Left hindlimb (tissue), 1 donor: ENCODE measurements at regions not wholly inside any gene's neighbourhood (a gene's known extent, or its start where the extent isn't known, plus 50 kb on each side); places are given as distances from the start of the nearest gene placed in this dataset.

Experiments
- DNase-seq: peaks from one replicate; pipeline ENCODE4 v3.0.0-alpha.2; 2018

DNA sequence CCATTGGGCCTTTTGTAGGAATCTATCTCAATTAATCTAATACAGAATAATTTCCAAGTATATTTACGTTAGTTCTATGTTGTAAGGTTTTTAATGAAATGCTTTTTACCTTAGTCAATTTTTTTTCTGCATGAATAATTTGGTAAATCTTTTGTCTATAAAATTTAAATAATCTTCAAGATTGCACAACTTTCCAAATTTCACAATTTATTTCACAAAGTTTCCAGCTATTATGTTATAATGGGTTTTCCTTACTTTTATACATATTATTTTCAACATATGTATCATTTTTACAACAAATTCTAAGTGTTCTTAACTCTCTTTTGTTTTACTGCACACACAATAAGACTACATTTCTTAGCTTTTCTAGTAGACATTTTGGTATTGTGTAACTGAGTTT lies 470.7 kb downstream of the ETV1 start:
- no peak for DNase-seq

GRCh38 chr7:13524076-13524475 lies 465.4 kb downstream of the ETV1 start:
- no peak for DNase-seq

- DNase-seq = no peak
Measured at GRCh38 chr7:13532028-13532753, 457.3 kb downstream of the ETV1 start.

DNA sequence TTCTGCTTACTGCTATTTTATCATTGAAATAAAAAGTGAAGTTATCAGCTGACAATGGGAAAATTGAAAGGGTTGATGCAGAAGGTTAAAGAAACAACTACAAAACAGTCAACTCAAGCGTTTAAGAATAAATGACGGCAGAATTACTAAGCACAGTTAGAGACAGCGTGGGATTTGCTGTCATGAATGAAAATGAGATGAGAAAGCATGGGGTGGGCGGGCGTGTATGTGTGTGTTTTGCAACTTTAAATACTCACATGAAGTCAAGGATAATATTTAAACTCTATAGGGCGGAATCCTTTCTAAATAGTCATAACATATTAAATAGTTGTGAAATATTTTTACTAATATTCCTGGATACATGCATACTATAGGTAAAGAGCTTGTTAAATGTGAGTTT lies 450.8 kb downstream of the ETV1 start:
- DNase-seq = no peak

DNA sequence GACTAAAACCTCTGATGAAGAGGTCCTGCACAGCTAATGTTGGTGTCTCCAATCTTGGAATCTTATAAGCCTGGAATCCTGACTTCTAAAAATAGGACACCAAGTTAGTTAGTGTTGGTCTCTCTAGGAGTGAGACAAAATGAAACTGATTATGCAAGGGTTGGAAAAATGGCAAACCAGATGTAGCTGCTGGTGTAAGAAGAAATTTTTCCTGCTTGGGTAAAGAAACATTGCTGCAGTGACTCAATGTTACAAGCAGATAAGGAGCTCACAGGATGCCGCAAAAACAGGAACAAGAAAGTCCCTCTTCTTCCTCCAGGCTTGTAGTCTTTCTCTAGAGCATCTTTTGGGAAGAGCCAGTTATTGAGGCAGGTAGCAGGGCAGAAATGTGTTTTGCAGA lies 449.0 kb downstream of the ETV1 start:
- no peak for DNase-seq

GRCh38 chr7:13541326-13541725 lies 448.1 kb downstream of the ETV1 start:
- no peak for DNase-seq

DNA sequence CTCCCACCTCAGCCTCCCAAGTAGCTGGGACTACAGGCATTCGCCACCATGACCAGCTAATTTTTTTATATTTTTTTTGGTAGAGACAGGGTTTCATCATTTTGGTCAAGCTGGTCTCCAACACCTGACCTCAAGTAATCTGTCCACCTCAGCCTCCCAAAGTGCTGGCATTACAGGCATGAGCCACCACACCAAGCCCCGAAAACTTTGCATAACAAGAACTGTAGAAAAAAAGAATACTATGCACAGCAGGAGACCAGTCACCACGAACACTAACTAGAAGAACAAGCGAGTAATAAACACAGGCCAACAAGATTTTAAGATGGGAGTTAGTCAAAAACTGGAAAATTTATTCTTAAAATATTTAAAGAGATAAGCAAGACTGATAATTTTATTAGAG lies 447.0 kb downstream of the ETV1 start:
- DNase-seq = no peak

DNA sequence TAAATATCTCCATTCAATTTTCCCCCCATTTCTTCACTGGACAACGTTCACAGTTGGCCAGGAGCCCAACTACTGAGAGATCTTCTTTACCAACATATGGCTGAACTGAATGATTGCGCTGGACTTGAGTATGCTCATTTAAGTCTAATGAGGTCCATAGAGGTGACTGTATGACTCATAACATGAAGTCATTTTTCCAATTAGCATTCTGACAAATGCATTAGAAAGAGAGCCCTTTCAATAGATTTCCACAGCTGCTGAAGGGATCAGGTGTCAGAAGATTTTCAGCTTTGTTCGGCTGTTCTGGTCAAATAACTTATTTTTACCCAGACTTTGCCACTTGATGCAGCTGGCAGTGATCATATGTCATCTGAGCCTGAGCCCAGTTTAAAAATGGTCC lies 438.0 kb downstream of the ETV1 start:
- no peak for DNase-seq

DNA sequence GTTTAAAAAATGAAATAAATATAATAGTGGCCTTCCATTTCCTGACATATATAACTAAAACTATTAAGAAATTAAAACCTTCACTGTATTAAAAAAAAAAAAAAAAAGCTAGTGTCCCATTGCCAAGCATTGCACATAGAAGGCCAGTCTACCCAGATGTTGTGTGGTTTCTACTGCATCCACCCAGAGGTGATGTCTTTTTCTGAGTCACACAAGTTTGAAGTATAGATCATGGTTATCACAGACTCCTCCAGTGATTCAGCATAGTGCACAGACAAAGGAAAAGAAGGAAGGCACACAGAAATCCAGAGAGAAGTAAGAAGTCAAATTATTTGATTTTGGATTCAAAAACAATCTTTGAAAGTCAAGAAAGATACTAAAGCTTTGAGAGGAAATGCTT lies 429.0 kb downstream of the ETV1 start:
- no peak for DNase-seq

DNA sequence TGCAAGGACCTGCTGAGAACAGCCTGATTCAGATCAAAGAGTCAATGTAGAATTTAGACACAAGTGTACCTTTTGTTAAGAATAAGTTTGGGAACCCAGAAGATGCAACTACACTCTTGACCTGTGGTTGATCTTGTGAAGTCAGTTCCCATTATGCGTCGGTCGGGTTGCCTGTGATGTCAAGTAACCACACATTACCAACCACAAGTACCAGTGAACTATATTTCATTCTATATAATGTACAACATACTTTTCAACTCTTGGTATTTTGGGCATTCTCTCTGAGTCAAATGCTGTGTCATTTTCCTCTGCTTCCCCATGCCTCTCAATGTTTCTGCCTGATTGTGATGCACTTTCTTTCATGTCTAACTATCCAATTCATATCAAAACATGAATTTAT lies 426.2 kb downstream of the ETV1 start:
- peak; percentile 34 for DNase-seq

DNA sequence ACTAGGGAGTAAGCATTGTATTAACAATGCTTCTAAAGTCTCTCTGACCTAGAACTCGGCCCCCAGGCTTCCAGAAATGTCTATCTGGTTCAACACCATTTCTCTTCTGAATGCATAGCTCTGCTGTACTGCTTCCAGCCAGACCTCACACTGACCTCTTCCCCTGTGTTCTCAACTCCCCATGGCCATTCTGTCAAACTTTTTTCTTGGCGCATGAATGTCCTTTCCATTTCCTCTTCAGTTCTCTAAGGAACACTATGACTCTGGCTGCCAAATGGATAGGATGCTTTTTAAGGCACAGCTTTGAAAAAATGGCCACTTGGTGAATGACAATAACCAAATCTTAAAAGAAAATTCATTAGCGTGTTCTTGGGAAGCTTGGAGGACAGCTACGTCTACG lies 425.8 kb downstream of the ETV1 start:
- DNase-seq = no peak

- DNase-seq = no peak
Measured at GRCh38 chr7:13577566-13578145, 411.8 kb downstream of the ETV1 start.

DNA sequence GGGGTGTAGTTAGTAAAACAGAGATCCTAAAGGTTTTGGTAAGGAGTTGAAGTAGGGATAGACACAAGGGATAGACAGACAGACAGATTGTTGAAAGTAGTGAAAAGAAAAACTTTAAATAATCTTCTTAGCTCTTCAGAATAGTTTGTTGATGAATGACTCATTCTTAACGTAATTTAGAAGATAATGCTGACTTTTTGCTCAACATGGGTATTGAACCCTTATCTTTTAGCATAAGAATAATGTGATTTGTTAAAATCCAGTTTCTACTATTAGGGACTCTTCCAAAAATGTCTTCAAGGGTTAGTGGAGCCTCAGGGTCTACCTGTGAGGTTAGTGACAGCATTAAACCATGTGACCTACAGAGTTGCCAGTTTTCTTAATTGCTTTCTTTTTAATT lies 411.2 kb downstream of the ETV1 start:
- no peak for DNase-seq

- DNase-seq = no peak
Measured at GRCh38 chr7:13581097-13581496, 408.4 kb downstream of the ETV1 start.

DNA sequence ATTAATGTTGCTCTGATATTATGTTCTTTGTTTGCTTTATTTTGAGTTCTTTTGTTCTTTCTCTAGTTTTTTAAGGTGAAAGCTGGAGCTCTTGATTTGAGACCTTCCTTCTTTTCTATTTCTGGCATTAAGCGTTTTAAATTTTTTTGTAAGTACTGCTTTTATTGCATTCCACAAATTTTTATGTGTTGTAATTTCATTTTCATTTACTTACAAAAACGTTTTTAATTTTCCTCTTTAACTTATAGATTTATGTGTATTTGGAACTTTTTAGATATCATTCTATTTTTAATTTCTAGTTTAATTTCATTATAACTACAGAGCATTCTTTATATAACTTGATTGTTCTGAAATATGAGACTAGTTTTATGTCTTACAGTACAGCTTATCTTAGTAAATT lies 395.6 kb downstream of the ETV1 start:
- DNase-seq = no peak

DNA sequence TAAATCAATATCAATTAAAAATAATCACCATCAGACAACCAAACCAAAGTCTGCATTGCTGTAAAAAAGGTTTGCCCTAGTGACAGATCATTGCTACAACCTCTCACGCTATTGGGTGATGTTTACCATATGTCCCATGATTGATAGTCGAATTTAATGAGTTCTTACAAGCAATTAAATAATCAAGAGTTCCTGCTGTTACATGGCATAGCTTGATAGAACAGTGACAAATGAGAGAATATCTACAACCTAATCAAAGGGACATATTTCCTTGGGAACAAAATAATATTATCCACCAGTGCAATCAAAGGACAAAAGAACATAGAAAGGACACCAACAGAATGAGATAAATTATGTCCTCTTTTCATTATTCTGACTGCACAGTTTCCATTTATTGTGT lies 387.4 kb downstream of the ETV1 start:
- no peak for DNase-seq

- no peak for DNase-seq
Measured at GRCh38 chr7:13603016-13603415, 386.4 kb downstream of the ETV1 start.

DNA sequence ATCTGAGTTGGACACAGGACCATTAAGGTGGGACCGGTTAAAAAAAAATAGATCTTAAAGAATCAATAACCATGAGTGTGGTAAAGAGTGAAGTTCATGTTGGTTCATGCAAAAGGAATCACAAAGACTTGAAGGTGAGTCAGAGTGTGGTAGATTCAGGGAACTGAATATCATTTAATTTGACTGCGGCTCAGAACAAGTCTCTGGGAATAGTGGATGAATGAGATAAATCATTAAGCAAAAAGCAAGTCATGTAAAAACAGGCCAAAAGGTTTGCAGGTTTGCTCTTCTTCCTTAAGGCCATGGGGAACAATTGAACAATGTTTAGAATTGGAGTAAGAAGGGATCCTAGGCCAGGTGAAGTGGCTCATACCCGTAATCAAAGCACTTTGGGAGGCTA lies 385.8 kb downstream of the ETV1 start:
- DNase-seq = no peak

DNA sequence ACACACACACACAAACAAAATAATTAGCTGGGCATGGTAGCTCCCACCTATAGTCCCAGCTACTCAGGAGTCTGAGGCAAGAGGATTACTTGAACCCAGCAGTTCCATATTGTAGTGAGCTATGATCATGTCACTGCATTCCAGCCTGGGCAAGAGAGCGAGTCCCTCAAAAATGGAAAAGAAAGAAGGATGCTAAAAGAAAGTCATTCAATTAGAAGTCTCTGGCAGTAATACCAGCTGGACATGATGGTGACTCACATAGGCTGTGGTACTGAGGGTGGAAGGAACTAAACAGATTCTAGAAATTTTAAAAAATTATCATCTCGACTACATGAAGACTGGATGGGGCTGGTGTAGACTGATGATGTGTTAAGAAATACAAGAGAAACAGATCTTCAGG lies 385.3 kb downstream of the ETV1 start:
- DNase-seq = no peak

GRCh38 chr7:13610372-13610771 lies 379.1 kb downstream of the ETV1 start:
- no peak for DNase-seq

- no peak for DNase-seq
Measured at GRCh38 chr7:13615679-13616078, 373.8 kb downstream of the ETV1 start.

- DNase-seq = no peak
Measured at GRCh38 chr7:13627455-13627854, 362.0 kb downstream of the ETV1 start.

GRCh38 chr7:13628239-13629001 lies 361.0 kb downstream of the ETV1 start:
- DNase-seq = no peak
